ENCODE measurements at regions not wholly inside any gene's neighbourhood (a gene's known extent, or its start where the extent isn't known, plus 50 kb on each side); places are given as distances from the start of the nearest gene placed in this dataset.

- no peak for DNase-seq
Observed at GRCh38 chr2:176471949-176472348, 202.7 kb downstream of the MTX2 start.

GRCh38 chr2:176473177-176473576 lies 203.9 kb downstream of the MTX2 start:
- DNase-seq: peak; percentile 50

DNA sequence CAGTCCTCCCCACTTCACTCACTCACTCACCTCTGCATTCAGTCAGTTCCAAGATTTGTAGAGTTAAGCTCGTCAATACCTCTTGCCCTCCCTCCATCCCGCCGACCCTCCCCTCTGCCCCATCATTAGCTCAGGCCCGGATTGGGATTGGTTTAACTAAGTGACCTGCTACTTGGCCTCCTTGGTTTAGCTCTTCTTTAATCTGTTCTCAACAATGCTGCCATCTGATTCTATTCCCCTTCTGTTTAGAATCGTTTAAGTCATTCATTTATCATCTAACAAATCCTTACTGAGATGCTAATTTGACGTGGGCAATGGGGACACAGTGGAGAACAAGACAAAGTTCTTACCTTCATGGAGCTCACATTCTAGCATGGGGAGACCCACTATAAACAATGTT lies 204.6 kb downstream of the MTX2 start:
- no peak for DNase-seq

- DNase-seq: no peak
Observed at GRCh38 chr2:176477336-176477735, 208.1 kb downstream of the MTX2 start.

- DNase-seq: no peak
Observed at GRCh38 chr2:176479961-176480360, 210.7 kb downstream of the MTX2 start.

- DNase-seq: no peak
Observed at GRCh38 chr2:176482107-176482506, 212.9 kb downstream of the MTX2 start.

GRCh38 chr2:176483476-176483875 lies 214.2 kb downstream of the MTX2 start:
- no peak for DNase-seq

GRCh38 chr2:176483901-176484568 lies 214.8 kb downstream of the MTX2 start:
- DNase-seq: no peak

GRCh38 chr2:176484838-176485237 lies 215.6 kb downstream of the MTX2 start:
- no peak for DNase-seq

DNA sequence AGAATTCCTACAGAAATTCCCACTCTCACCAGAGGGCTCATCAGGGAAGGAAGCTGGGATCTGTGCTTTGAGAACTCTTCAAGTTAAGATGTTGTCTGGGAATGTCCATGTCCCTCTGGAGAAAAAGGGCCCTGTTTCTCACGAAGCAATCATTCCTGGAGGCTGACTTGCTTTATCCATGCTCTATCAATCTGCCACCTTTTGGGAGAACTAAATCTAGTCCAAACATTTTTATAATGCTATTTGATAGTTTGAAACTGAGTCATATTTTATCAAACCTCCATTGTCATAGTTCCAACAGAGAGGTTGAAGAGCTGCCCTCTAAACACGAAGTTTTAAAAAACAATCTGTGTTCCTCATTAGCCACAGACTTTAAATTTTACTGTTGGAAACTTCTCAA lies 219.2 kb downstream of the MTX2 start:
- DNase-seq: no peak

- no peak for DNase-seq
Observed at GRCh38 chr2:176490061-176490861, 221.0 kb downstream of the MTX2 start.

- DNase-seq: no peak
Observed at GRCh38 chr2:176491172-176491904, 222.1 kb downstream of the MTX2 start.

- no peak for DNase-seq
Observed at GRCh38 chr2:176492583-176492982, 223.3 kb downstream of the MTX2 start.

GRCh38 chr2:176493226-176493825 lies 224.1 kb downstream of the MTX2 start:
- no peak for DNase-seq

- no peak for DNase-seq
Observed at GRCh38 chr2:176493909-176494308, 224.7 kb downstream of the MTX2 start.

- no peak for DNase-seq
Observed at GRCh38 chr2:176494949-176495353, 225.7 kb downstream of the MTX2 start.

DNA sequence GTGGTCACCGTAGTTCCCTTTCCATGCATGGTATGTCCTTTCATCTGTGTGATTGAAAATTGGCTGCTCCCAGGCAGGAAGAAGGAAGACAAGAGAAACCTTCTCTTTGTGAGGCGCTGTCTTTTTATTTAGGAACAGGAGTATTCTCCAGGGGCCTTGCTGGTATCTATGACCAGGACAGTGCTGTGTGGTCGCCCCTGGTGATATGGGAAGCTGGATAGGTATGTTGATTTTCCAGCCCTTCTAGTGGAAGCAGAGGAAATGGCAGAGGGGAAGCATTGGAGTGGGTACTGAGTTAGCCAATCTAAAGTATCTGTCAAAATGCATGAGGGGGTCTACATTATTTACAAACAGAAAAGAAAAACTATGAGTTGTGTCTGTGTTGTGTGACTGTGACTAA lies 226.6 kb downstream of the MTX2 start:
- no peak for DNase-seq

DNA sequence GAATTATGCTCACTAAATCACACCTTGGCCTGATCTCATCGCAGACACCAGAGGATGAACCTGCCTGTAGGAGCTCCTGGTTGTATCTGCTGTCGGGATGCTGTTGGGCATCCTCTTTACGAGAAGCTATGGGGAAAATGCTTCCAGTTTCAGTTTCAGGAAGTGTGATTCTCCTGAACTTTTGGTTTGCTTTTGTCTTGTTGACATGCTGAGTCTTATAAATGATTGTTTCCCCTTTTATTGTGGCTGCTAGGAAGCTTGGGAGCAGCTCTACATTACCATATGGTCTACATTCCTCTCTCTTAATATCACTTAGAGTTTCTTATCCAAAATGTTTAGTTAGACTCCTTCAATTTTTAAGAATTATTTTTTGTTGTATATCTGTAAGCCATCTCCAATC lies 227.5 kb downstream of the MTX2 start:
- no peak for DNase-seq

DNA sequence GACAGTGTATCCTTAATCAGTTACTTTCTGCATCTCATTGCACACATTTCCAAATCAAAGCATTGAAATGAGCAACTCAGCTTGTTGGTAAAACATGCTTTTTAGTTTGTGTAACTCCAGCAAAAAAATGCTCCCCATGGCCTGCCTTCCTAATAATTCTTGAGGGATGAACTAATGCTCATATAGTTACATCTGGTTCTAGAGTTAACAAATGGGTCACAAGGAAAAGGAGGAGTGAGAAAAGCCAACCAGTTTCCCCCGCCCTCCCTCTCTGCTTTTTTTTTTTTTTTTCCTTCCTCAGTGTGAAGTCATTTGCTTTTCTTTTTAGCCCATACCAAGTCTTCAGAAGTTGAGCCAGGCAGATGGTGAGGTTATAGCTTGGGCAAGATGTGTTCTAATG lies 231.7 kb downstream of the MTX2 start:
- DNase-seq: no peak

DNA sequence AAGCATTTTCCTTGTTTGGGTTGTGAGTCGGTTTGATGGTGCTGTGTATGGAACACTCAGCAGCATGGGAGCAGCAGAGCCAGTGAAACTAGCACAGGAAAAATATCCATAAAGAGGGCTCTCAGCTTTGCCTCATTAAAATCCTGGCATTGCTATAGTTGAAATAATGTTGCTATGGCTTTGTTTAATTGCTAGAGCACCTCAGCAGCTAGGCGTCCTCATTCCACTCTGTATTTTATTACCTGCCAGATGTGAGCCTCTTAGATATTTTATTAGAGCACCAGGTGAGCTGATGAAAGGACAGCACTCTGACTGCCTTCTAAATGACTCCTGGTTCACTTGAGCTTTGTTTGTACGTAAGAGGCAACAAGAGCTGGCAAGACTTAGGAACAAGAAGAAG lies 232.4 kb downstream of the MTX2 start:
- no peak for DNase-seq

GRCh38 chr2:176502619-176503018 lies 233.4 kb downstream of the MTX2 start:
- no peak for DNase-seq

- no peak for DNase-seq
Observed at GRCh38 chr2:176503776-176504175, 234.5 kb downstream of the MTX2 start.

DNA sequence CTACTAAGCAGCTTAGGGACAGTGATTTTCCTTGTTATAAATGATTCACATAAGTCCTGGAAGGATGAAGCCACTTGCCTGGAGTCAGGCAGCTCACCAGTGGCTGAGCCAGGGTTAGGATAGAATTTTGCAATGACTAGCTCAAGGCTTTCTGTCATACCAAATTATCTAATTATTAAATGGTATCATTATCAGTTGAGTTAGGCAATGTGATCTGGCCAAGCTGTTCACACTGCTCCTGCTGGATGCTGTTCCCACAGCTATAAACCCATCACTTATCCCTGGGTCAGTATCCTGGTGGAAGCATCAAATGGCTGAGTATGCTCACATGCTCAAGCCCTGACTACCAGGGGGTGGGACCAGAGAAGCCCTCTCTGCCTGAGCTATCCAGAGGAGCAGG lies 235.2 kb downstream of the MTX2 start:
- DNase-seq: no peak

DNA sequence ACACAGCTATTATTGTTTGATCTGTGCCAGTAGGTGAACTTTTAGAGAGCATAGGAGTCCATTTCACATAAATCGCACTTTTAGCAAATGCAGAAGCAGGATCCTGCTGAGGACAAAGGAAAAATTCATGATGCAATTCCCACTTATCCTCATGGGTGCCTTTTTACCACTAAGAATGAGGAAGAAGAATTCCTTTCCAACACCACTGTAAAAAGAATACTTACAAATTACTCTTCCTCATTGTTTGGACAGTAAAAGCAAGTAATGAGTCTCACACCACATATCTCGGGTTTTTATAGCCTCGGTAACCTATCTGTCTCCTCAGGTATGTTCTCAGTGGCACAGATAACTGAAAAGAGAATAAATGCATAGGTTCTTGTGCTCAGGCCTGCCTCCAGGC lies 238.5 kb downstream of the MTX2 start:
- no peak for DNase-seq

All from SHP77 treated with DMSO at 0.1 percent for 48 hours (cell line).